Thyroid gland (tissue), 4 donors: ENCODE measurements at regions not wholly inside any gene's neighbourhood (a gene's known extent, or its start where the extent isn't known, plus 50 kb on each side); places are given as distances from the start of the nearest gene placed in this dataset.

ENCODE experiments used
- DNase-seq, 2 donors: peaks; one replicate each; pipeline ENCODE4 v3.0.0-alpha.2; 2019
- H3K27ac ChIP-seq, 3 donors: fragments of 200-600 bp; sonication (generic); 1 replicate in 2 of 3; 2 replicates in 1 of 3; pipeline ENCODE4 v1.5.1; 2016 to 2019; ENCODE audit warnings: mild to moderate bottlenecking in 1 of 3, moderate library complexity in 1 of 3
- H3K27me3 ChIP-seq: fragments of 200-600 bp; sonication (generic); one replicate; pipeline ENCODE4 v1.5.1; 2019
- H3K36me3 ChIP-seq, 2 donors: fragments of 200-600 bp; sonication (generic); one replicate each; pipeline ENCODE4 v1.5.1; 2016 to 2019
- H3K4me1 ChIP-seq, 2 donors: fragments of 200-600 bp; sonication (generic); one replicate each; pipeline ENCODE4 v1.5.1; 2017 to 2019
- H3K4me3 ChIP-seq, 3 donors: fragments of 200-600 bp; sonication (generic); replicated peaks in 1 of 3; 1 replicate in 2 of 3; 2 replicates in 1 of 3; pipeline ENCODE4 v1.5.1; 2016; ENCODE audit warnings: mild to moderate bottlenecking in 1 of 3
- H3K9me3 ChIP-seq: fragments of 200-600 bp; sonication (generic); one replicate; pipeline ENCODE4 v1.5.1; 2017
- POLR2A ChIP-seq, 2 donors: fragments of 450-650 bp; IDR thresholded peaks; one replicate each; pipeline ENCODE4 v1.6.1; 2017; ENCODE audit warnings: antibody characterized with exemption in 2 of 2, mild to moderate bottlenecking in 2 of 2, moderate library complexity in 1 of 2
- WGBS, 2 donors: methylation state at CpG; one replicate each; pipeline ENCODE4 v1.1.5; 2017; 5-methylcytosine and 5-hydroxymethylcytosine counted together
- intact Hi-C: fragments of 100-400 bp; cut with DNase I; formaldehyde crosslinking; loops from one replicate; pipeline ENCODE4 v1.15.1; 2023
- TF ChIP-seq, protein P1 (sequence below), 6 experiments: fragments of 200-600 bp in 3 of 6; fragments of 450-650 bp in 3 of 6; sonication (generic) in 3 of 6; IDR thresholded peaks; one replicate each; pipeline ENCODE4 v1.5.1; 2016 to 2019; ENCODE audit warnings: antibody characterized with exemption in 6 of 6, mild to moderate bottlenecking in 2 of 6, inconsistent platforms in 1 of 6, moderate library complexity in 1 of 6

GRCh38 chr7:35548291-35548690, 146.6 kb downstream of the HERPUD2 start:
- 90 to 92% methylated on average over 4 of the region's 4 CpGs for WGBS, 2 donors

DNA sequence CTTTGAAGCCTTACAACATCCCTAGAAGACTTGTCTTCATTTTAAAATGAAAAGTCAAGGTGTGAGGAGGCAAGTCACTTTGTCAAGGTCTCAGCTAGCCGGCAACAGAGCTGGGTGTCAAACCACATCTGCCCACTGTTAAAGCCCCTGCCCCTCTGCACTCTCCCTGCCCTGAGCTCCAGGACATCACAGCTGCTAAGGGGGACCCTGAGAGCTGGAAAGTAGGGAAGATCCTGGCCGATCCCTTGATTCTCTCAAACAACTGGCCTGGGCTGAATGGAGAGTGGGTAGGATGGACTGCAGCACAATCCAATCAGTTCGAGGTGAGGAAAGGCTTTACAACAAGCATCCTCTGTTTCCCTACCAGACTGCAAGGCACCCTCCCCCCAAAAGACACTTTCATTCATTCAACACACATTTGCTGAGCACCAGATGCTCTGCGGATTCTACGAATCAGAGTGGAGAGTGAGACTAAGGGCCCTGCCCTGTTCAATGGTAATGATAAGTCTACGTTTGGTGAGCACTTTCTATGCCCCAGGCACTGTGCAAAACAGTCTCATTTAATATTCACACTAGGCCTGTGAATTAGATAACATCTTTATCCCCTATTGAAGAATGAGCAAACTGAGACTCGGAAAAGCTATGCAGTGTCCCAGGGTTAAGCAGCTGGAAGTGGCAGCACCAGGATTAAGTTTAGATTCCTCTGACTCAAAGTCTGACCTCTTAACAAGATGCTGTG, 148.1 kb downstream of the HERPUD2 start:
- WGBS, 2 donors: 76 to 78% methylated on average over 7 of the region's 7 CpGs
- H3K36me3 ChIP-seq: no peaks in the 10 kb centered on the region
- no peak overlapping the region for H3K4me3 ChIP-seq
- no peaks in the 10 kb centered on the region for H3K4me1 ChIP-seq
- H3K27me3 ChIP-seq: no peaks in the 10 kb centered on the region
- H3K9me3 ChIP-seq: no peaks in the 10 kb centered on the region
- intact Hi-C loops: no loop called here
- TF ChIP-seq POLR2A (IDR thresholded peaks at IDR 0.05): no peak
- TF ChIP-seq, protein P1, sequence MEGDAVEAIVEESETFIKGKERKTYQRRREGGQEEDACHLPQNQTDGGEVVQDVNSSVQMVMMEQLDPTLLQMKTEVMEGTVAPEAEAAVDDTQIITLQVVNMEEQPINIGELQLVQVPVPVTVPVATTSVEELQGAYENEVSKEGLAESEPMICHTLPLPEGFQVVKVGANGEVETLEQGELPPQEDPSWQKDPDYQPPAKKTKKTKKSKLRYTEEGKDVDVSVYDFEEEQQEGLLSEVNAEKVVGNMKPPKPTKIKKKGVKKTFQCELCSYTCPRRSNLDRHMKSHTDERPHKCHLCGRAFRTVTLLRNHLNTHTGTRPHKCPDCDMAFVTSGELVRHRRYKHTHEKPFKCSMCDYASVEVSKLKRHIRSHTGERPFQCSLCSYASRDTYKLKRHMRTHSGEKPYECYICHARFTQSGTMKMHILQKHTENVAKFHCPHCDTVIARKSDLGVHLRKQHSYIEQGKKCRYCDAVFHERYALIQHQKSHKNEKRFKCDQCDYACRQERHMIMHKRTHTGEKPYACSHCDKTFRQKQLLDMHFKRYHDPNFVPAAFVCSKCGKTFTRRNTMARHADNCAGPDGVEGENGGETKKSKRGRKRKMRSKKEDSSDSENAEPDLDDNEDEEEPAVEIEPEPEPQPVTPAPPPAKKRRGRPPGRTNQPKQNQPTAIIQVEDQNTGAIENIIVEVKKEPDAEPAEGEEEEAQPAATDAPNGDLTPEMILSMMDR (IDR thresholded peaks at IDR 0.05): no peak
- no peak for DNase-seq
- no peak overlapping the region for H3K27ac ChIP-seq

More at GRCh38 chr7:35548291-35548690, 146.6 kb downstream of the HERPUD2 start:
- Histone ChIP-seq H3K9me3 (no peaks in the 10 kb centered on the region), H3K4me3 (no peak overlapping the region), H3K4me1 (no peaks in the 10 kb centered on the region), H3K27me3 (no peaks in the 10 kb centered on the region), H3K27ac (no peak overlapping the region), H3K36me3 (no peaks in the 10 kb centered on the region)
- intact Hi-C loops: no loop called here
- no peak for TF ChIP-seq POLR2A (IDR thresholded peaks at IDR 0.05)
- TF ChIP-seq, protein P1 (IDR thresholded peaks at IDR 0.05): no peak
- DNase-seq: no peak

DNA sequence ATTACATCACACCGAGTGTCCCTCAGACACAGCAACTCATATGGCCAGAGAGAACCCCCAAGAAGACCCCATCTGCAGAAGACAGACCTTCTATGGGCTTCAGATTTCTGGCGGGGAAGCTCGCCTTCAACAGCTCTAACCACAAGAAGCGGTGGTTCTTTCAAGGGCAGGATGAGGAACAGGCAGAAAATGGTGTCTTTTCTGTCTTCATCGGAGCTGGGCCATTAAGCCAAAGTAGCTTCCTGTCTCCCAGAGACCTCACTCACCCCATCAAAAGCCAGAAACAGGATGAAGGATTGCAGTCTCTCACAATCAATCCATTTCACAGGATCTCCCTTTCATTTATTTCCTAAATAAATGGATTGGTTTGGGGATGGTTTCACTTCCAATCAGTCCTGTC, 149.1 kb downstream of the HERPUD2 start:
- no peak overlapping the region for H3K4me3 ChIP-seq
- 73 to 88% methylated on average over 5 of the region's 5 CpGs for WGBS, 2 donors
- H3K9me3 ChIP-seq: no peaks in the 10 kb centered on the region
- H3K27me3 ChIP-seq: no peaks in the 10 kb centered on the region
- H3K4me1 ChIP-seq: no peaks in the 10 kb centered on the region
- intact Hi-C loops: no loop called here
- DNase-seq: no peak
- TF ChIP-seq POLR2A (IDR thresholded peaks at IDR 0.05): no peak
- TF ChIP-seq, protein P1 (IDR thresholded peaks at IDR 0.05): no peak
- no peak overlapping the region for H3K27ac ChIP-seq
- no peaks in the 10 kb centered on the region for H3K36me3 ChIP-seq

DNA sequence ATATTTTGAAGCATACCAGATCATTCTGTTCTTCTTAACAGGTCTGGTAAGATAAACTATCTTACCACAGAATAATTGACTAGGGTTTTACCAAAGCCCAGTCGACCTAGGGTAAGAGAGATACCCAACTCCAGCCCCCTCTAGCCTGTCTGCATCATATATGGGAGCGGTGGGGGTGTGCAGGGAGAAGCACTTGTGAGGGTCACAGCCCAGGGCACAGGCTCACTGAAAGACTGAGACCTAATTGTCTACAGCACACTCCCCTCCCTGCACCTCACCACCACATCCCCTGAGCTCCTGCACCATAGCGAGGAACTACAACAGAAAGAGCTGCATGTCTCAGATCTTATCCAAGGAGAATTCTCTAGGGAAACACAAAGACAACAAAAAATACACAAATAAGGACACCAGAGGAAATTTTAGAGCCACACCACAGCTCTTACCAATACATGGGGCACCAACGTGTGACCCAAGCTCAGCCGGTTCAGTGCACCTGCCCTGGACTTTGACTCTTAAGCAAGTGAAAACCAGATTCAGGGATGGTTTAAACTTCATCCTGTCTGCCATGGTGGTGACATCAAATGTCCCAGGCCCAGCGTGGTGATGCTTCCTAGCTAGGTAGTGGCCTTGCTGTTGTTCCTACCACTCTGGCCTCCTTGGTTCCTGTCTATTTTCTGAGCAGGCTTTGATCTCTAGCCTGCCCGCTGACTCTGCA, 150.8 kb downstream of the HERPUD2 start:
- Histone ChIP-seq H3K36me3 (no peaks in the 10 kb centered on the region), H3K4me3 (no peak overlapping the region), H3K4me1 (no peaks in the 10 kb centered on the region), H3K27me3 (no peaks in the 10 kb centered on the region), H3K27ac (no peak overlapping the region), H3K9me3 (no peaks in the 10 kb centered on the region)
- 85 to 92% methylated on average over 7 of the region's 7 CpGs for WGBS, 2 donors
- no peak for TF ChIP-seq POLR2A (IDR thresholded peaks at IDR 0.05)
- TF ChIP-seq, protein P1 (IDR thresholded peaks at IDR 0.05): no peak
- intact Hi-C loops: no loop called here
- DNase-seq: no peak
